OCI-LY7 (cell line): ENCODE measurements at regions not wholly inside any gene's neighbourhood (a gene's known extent, or its start where the extent isn't known, plus 50 kb on each side); places are given as distances from the start of the nearest gene placed in this dataset. TPM values are rescaled to one million over a fixed set of nuclear protein-coding genes. Genes with fewer than 3 reads are reported as not detected.

ENCODE experiments used
- BruUV-seq: library from RNA; stranded (reverse); fragments of 400-500 nt; replicated peaks from 2 replicates; lab custom pipeline; 2021; lab: Mats Ljungman, UMichigan
- CTCF ChIA-PET: fragments of 300-600 bp; sonication (Branson Sonifier 250); formaldehyde crosslinking; loops from one replicate; lab custom pipeline; 2022; ENCODE audit warnings: antibody characterized with exemption; ENCODE audit not compliant: unreplicated experiment; lab: Charles Lee
- POLR2A ChIA-PET: fragments of 300-600 bp; sonication (Branson Sonifier 250); formaldehyde crosslinking; loops from one replicate; lab custom pipeline; 2022; ENCODE audit warnings: antibody characterized with exemption; lab: Charles Lee
- DNase-seq: peaks from one replicate; pipeline ENCODE4 v3.0.0-alpha.2; 2015; ENCODE audit warnings: low spot score
- H2AFZ ChIP-seq: fragments of 200-600 bp; sonication (generic), shearing (Covaris generic); 2 replicates; pipeline ENCODE4 v1.6.1; 2014; ENCODE audit warnings: mild to moderate bottlenecking, antibody characterized with exemption, low read length, moderate library complexity
- H3K27ac ChIP-seq: fragments of 200-600 bp; sonication (generic); 2 replicates; pipeline ENCODE4 v1.5.1; 2014; ENCODE audit warnings: mixed run types, low read depth, mild to moderate bottlenecking, moderate library complexity, low read length, inconsistent platforms; ENCODE audit not compliant: poor library complexity, severe bottlenecking
- H3K36me3 ChIP-seq: fragments of 200-600 bp; sonication (generic); 2 replicates; pipeline ENCODE4 v1.6.1; 2014; ENCODE audit warnings: mild to moderate bottlenecking, antibody characterized with exemption, low read length, moderate library complexity, mixed read lengths; ENCODE audit not compliant: insufficient read depth
- H3K4me1 ChIP-seq: fragments of 200-600 bp; sonication (generic); 2 replicates; pipeline ENCODE4 v1.5.1; 2014; ENCODE audit warnings: mild to moderate bottlenecking, low read length; ENCODE audit not compliant: insufficient read depth, poor library complexity, severe bottlenecking
- H3K4me2 ChIP-seq: fragments of 200-600 bp; sonication (generic); 2 replicates; pipeline ENCODE4 v1.6.1; 2014; ENCODE audit warnings: mild to moderate bottlenecking, low read length
- H3K4me3 ChIP-seq: fragments of 200-600 bp; sonication (generic); 2 replicates; pipeline ENCODE4 v1.5.1; 2014; ENCODE audit warnings: mild to moderate bottlenecking, low read depth, low read length; ENCODE audit not compliant: poor library complexity, severe bottlenecking
- H3K79me2 ChIP-seq: fragments of 200-600 bp; sonication (generic); 2 replicates; pipeline ENCODE4 v1.6.1; 2016; ENCODE audit warnings: low read depth, mild to moderate bottlenecking, low read length, moderate library complexity, mixed read lengths; ENCODE audit not compliant: insufficient read depth
- H3K9me2 ChIP-seq: fragments of 200-600 bp; sonication (generic); 2 replicates; pipeline ENCODE4 v1.6.1; 2016; ENCODE audit warnings: mild to moderate bottlenecking, low read length, mixed read lengths; ENCODE audit not compliant: insufficient read depth
- H3K9me3 ChIP-seq: fragments of 200-600 bp; sonication (generic); 2 replicates; pipeline ENCODE4 v1.6.1; 2014; ENCODE audit warnings: mild to moderate bottlenecking, mixed run types, low read length, mixed read lengths
- H4K20me1 ChIP-seq: fragments of 200-600 bp; sonication (generic); 2 replicates; pipeline ENCODE4 v1.6.1; 2014; ENCODE audit warnings: mild to moderate bottlenecking, antibody characterized with exemption, low read length, moderate library complexity, mixed read lengths; ENCODE audit not compliant: insufficient read depth
- EZH2phosphoT487 ChIP-seq: fragments of 200-600 bp; sonication (generic); IDR thresholded peaks from 2 replicates; pipeline ENCODE4 v1.6.1; 2018; ENCODE audit warnings: low read depth, borderline replicate concordance, mild to moderate bottlenecking, mixed run types, antibody characterized with exemption, low read length, moderate library complexity, mixed read lengths
- intact Hi-C: fragments of 100-400 bp; cut with micrococcal nuclease; formaldehyde crosslinking; loops from one replicate; pipeline ENCODE4 v1.10.0; 2022; ENCODE audit not compliant: unreplicated experiment
- small RNA-seq: library from RNA; depleted of rRNA; stranded (forward); fragments of <200 nt; gene quantifications from one replicate; pipeline ENCODE3, GENCODE V24; 2014
- TF ChIP-seq, protein P1 (sequence below): fragments of 200-600 bp; sonication (generic); conservative IDR thresholded peaks from 2 replicates; pipeline ENCODE4 v1.5.1; 2014; ENCODE audit warnings: mild to moderate bottlenecking, antibody characterized with exemption, low read length, moderate library complexity, mixed read lengths

DNA sequence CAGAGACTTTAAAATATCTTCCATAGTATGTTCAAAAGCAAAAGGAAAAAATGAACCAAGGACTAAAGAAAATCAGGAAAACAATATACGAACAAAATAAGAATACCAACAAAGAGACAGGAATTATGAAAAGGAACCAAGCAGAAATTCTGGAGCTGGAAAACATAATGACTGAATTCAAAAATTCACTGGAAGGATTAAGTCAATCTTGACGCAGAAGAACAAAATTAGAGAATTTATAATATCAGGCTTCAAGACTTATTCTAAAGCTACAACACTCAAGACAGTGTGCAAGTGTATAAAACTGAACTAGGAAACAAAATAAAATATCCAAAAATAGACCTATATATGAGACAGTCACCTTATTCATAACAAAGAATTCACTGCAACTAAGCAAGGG is 56.9 kb upstream of the GYPC start:
- Histone ChIP-seq H3K27ac (no peak overlapping the region), H3K79me2 (no peaks in the 10 kb centered on the region), H3K9me3 (no peaks in the 10 kb centered on the region), H3K4me1 (no peaks in the 10 kb centered on the region), H4K20me1 (no peaks in the 10 kb centered on the region), H3K4me2 (no peak overlapping the region), H3K9me2 (no peaks in the 10 kb centered on the region), H2AFZ (no peak overlapping the region), H3K4me3 (no peak overlapping the region), H3K36me3 (no peaks in the 10 kb centered on the region)
- DNase-seq, result no peak
- BruUV-seq, result no TSS peak
- TF ChIP-seq, protein P1, sequence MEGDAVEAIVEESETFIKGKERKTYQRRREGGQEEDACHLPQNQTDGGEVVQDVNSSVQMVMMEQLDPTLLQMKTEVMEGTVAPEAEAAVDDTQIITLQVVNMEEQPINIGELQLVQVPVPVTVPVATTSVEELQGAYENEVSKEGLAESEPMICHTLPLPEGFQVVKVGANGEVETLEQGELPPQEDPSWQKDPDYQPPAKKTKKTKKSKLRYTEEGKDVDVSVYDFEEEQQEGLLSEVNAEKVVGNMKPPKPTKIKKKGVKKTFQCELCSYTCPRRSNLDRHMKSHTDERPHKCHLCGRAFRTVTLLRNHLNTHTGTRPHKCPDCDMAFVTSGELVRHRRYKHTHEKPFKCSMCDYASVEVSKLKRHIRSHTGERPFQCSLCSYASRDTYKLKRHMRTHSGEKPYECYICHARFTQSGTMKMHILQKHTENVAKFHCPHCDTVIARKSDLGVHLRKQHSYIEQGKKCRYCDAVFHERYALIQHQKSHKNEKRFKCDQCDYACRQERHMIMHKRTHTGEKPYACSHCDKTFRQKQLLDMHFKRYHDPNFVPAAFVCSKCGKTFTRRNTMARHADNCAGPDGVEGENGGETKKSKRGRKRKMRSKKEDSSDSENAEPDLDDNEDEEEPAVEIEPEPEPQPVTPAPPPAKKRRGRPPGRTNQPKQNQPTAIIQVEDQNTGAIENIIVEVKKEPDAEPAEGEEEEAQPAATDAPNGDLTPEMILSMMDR, result no peak
- TF ChIP-seq EZH2phosphoT487, result no peak
- ChIA-PET POLR2A (no interaction called here), CTCF (no interaction called here)
- intact Hi-C loops, result no loop called here

DNA sequence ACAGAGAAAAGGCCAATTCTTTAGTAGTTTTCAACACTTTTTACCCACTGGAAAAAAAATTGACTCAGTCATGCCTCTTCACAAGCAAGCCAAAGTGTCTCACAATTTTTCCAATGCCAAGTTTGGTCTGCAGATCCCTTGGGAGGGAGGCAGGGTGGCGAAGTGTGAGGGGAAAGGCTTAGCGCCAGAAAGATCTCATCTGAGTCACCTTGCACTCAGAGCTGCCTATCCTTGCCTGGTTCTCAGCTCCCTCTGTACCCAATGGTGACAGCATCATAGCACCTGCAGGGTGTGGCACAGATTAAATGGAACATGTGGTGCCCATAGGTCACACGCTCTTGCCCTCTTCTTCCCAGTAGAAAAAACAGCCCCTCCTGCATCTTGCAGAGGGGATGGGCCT is 55.2 kb upstream of the GYPC start:
- Histone ChIP-seq H3K36me3 (no peaks in the 10 kb centered on the region), H4K20me1 (no peaks in the 10 kb centered on the region), H3K27ac (no peak overlapping the region), H3K4me3 (no peak overlapping the region), H3K4me2 (no peak overlapping the region), H2AFZ (no peak overlapping the region), H3K4me1 (no peaks in the 10 kb centered on the region), H3K9me2 (no peaks in the 10 kb centered on the region), H3K79me2 (no peaks in the 10 kb centered on the region), H3K9me3 (no peaks in the 10 kb centered on the region)
- TF ChIP-seq, protein P1, result no peak
- TF ChIP-seq EZH2phosphoT487, result no peak
- no TSS peak for BruUV-seq
- ChIA-PET CTCF (no interaction called here), POLR2A (no interaction called here)
- intact Hi-C loops, result no loop called here
- no peak for DNase-seq

DNA sequence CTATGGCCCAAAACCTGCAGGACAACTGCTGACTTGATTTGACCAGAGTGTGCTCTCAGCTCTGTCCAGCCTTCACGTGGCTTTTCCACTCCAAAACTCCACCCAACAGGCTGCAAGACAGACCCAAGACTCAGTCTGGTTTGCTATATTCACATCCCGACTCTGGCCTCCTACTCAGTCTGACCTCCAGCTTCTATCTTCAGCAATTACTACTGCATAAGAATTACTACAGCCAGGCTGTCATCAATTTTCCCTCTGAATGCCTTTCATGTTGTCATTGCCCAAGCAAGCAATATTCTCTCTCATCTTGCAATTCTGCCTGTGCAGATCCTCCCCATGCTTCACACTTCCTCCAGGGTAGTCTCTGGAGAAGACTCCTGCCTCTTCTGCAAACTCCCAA is 53.6 kb upstream of the GYPC start:
- Histone ChIP-seq H3K9me3 (no peaks in the 10 kb centered on the region), H3K4me1 (no peaks in the 10 kb centered on the region), H3K27ac (no peak overlapping the region), H3K36me3 (no peaks in the 10 kb centered on the region), H3K79me2 (no peaks in the 10 kb centered on the region), H3K4me2 (no peak overlapping the region), H3K4me3 (no peak overlapping the region), H4K20me1 (no peaks in the 10 kb centered on the region), H2AFZ (no peak overlapping the region), H3K9me2 (no peaks in the 10 kb centered on the region)
- DNase-seq, result no peak
- intact Hi-C loops, result no loop called here
- TF ChIP-seq, protein P1, result no peak
- TF ChIP-seq EZH2phosphoT487, result no peak
- POLR2A ChIA-PET, result no interaction called here
- CTCF ChIA-PET, result no interaction called here
- BruUV-seq, result no TSS peak

Small RNAs in the stretch of these regions (small RNA-seq; reads per million reads assigned to genes)
- gene AC097499.1 (not detected), gene RNU6-259P (not detected)
